ENCODE measurements at regions not wholly inside any gene's neighbourhood (a gene's known extent, or its start where the extent isn't known, plus 50 kb on each side); places are given as distances from the start of the nearest gene placed in this dataset.

GRCh38 chr11:114876234-114876633 is 197.9 kb downstream of the NXPE2 start:
- DNase-seq (ENCODE audit: low spot score): no peak
- no peak for TF ChIP-seq CTCF (conservative IDR thresholded peaks at IDR 0.05; ENCODE audit: low read depth)
- POLR2A ChIA-PET (ENCODE audit: low non-redundant PET): no interaction called here
- H3K27ac ChIP-seq: no peak overlapping the region
- CTCF ChIA-PET: no interaction called here

- CTCF ChIA-PET: no interaction called here
- POLR2A ChIA-PET (ENCODE audit: low non-redundant PET): no interaction called here
- TF ChIP-seq CTCF (conservative IDR thresholded peaks at IDR 0.05; ENCODE audit: low read depth): no peak
- no peak for DNase-seq (ENCODE audit: low spot score)
- no peak overlapping the region for H3K27ac ChIP-seq
These were observed 199.6 kb downstream of the NXPE2 start for GRCh38 chr11:114877976-114878375.

GRCh38 chr11:114880442-114880841 is 202.1 kb downstream of the NXPE2 start:
- POLR2A ChIA-PET (ENCODE audit: low non-redundant PET): no interaction called here
- no peak for TF ChIP-seq CTCF (conservative IDR thresholded peaks at IDR 0.05; ENCODE audit: low read depth)
- H3K27ac ChIP-seq: no peak overlapping the region
- DNase-seq (ENCODE audit: low spot score): no peak
- CTCF ChIA-PET: no interaction called here

GRCh38 chr11:114883472-114883871 is 205.1 kb downstream of the NXPE2 start:
- POLR2A ChIA-PET (ENCODE audit: low non-redundant PET): no interaction called here
- no peak overlapping the region for H3K27ac ChIP-seq
- CTCF ChIA-PET: interaction anchor here (0.7 kb wide), 1 partner anchor 231 kb away, joined by 3 read pairs; no protein-coding TSS in a partner anchor
- TF ChIP-seq CTCF (conservative IDR thresholded peaks at IDR 0.05; ENCODE audit: low read depth): no peak
- DNase-seq (ENCODE audit: low spot score): no peak

- no peak for TF ChIP-seq CTCF (conservative IDR thresholded peaks at IDR 0.05; ENCODE audit: low read depth)
- ChIA-PET CTCF (interaction anchor here (0.6 kb wide), 1 partner anchor 18 kb away, joined by 3 read pairs; no protein-coding TSS in a partner anchor), POLR2A (ENCODE audit: low non-redundant PET) (no interaction called here)
- DNase-seq (ENCODE audit: low spot score): no peak
- no peak overlapping the region for H3K27ac ChIP-seq
These were observed 208.4 kb downstream of the NXPE2 start for GRCh38 chr11:114886644-114887265.

- POLR2A ChIA-PET (ENCODE audit: low non-redundant PET): no interaction called here
- CTCF ChIA-PET: no interaction called here
- no peak for DNase-seq (ENCODE audit: low spot score)
- H3K27ac ChIP-seq: no peak overlapping the region
- TF ChIP-seq CTCF (conservative IDR thresholded peaks at IDR 0.05; ENCODE audit: low read depth): no peak
These were observed 211.3 kb downstream of the NXPE2 start for GRCh38 chr11:114889594-114890011.
